ENCODE measurements at regions not wholly inside any gene's neighbourhood (a gene's known extent, or its start where the extent isn't known, plus 50 kb on each side); places are given as distances from the start of the nearest gene placed in this dataset.

DNA sequence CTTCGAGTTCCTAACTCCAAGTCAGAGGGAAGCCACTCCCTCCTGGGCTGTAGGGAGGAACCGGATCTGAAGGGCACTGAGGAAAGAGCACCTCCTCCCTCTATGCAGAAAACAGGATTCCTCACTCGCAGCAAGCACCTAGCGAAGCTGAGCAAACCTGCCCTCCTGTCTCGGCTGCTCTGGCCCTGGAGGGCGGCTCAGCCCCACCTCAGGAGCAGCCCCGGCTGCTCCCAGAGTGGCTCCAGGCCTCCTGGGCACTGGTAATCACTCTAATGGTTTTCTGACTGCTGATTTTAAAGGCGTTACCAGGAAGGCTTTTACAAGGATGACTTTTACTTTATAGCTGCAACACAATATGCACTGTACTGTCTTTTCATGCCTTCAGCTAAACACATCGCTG lies 312.5 kb downstream of the TEX29 start:
- TF ChIP-seq EZH2 (IDR thresholded peaks at IDR 0.05; ENCODE audit: insufficient read depth, low read length): no peak
- TF ChIP-seq, protein P1, sequence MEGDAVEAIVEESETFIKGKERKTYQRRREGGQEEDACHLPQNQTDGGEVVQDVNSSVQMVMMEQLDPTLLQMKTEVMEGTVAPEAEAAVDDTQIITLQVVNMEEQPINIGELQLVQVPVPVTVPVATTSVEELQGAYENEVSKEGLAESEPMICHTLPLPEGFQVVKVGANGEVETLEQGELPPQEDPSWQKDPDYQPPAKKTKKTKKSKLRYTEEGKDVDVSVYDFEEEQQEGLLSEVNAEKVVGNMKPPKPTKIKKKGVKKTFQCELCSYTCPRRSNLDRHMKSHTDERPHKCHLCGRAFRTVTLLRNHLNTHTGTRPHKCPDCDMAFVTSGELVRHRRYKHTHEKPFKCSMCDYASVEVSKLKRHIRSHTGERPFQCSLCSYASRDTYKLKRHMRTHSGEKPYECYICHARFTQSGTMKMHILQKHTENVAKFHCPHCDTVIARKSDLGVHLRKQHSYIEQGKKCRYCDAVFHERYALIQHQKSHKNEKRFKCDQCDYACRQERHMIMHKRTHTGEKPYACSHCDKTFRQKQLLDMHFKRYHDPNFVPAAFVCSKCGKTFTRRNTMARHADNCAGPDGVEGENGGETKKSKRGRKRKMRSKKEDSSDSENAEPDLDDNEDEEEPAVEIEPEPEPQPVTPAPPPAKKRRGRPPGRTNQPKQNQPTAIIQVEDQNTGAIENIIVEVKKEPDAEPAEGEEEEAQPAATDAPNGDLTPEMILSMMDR (IDR thresholded peaks at IDR 0.05; ENCODE audit: insufficient read depth, low read depth, low read length): no peak
